T-helper 1 cell (primary cell): ENCODE measurements at regions not wholly inside any gene's neighbourhood (a gene's known extent, or its start where the extent isn't known, plus 50 kb on each side); places are given as distances from the start of the nearest gene placed in this dataset.

Source experiments
- DNase-seq, 5 donors: peaks; one replicate each; pipeline ENCODE4 v3.0.0-alpha.2; 2012 to 2020

GRCh38 chr12:19834592-19834991 lies 395.3 kb downstream of the AEBP2 start:
- DNase-seq: no peak

DNA sequence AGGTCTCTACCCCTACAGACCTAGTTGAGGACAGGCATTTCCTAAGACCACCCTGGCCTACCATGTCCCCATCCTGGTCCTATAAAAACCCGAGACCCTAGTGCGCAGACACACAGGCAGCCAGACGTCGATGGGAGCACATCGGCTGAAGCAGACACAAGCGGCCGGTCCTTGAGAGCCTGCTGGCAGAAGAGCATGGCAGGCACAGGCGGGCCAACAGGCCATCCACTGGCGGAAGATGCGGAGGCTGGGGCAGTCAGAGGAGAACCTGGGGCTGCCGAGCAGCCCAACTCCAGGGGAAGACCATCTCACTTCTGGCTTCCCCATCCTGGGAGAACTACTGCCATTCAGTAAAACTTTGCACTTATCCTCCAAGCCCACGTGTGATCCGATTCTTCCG lies 396.8 kb downstream of the AEBP2 start:
- DNase-seq: no peak

DNA sequence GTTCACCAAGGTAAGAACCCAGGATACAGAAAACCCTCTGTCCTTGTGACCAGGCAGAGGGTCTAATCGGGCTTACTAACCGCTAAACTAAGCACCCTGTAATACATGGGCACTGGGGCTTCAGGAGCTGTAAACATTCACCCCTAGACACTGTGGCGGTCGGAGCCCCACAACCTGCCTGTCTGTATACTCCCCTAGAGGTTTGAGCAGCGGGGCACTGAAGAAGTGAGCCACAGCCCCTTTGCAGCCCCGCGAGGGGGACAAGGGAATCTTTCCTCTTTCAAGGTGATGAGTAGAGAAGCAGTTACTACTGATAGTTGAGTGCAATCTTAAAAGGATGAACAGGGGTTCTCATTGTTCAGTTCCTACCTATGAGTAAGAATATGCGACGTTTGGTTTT lies 397.2 kb downstream of the AEBP2 start:
- no peak for DNase-seq

GRCh38 chr12:19837543-19837942 lies 398.3 kb downstream of the AEBP2 start:
- DNase-seq: no peak

- DNase-seq: no peak
Observed at GRCh38 chr12:19841451-19841850, 402.2 kb downstream of the AEBP2 start.

DNA sequence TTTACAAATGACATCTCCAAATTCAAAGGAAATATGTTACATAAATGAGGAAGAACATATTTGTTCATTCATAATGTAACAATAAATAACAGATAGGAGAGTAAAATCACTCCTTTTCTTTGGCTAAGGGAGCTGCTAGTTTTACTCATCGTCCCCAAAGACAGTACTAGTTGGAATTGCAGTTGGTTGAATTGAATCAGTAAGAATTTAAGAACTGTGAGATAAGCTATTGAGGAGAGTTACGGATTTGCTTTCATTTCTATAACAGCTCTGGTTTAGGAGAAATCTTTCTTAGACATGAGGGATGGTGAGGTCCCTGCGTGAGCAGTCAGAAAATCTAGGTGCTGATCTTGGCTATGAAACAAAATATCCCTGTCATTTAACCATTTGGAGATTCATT lies 402.8 kb downstream of the AEBP2 start:
- no peak for DNase-seq

GRCh38 chr12:19844224-19844623 lies 404.9 kb downstream of the AEBP2 start:
- DNase-seq: no peak

- no peak for DNase-seq
Observed at GRCh38 chr12:19846574-19846973, 407.3 kb downstream of the AEBP2 start.

DNA sequence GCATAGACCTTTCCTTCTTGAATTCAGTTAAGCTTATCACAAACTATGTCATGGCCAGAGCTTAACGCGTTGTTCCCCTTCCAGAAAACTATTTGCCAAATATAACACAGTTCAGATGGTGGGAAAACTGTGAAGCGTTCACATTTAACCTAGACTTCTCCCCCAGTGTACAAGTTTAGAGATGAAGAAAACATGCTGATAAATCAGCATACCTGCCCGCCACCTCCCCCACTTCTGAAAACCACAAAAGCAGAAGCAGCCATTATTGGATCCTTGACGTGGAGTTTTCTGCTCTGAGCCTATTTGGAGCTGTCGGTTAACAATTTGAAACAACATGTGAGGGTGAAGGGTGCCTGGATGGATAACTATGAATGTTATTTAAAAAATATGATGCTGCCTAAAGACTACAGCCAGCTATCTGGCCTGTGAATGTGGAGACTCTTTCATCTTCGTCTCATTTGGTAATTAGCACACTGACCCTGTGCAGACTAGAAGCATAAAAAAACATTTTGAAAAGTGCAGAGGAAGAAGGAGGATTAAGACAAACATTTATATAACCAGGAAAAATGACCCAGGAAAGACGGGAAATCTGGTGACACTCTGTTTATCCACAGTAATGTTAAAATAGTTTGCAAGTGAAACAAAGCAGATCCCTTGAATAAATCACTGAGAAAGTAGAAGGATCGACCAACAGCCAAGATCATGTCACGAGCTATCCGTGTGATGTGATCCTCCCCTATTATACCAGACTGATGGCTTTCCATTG lies 408.2 kb downstream of the AEBP2 start:
- DNase-seq: no peak

DNA sequence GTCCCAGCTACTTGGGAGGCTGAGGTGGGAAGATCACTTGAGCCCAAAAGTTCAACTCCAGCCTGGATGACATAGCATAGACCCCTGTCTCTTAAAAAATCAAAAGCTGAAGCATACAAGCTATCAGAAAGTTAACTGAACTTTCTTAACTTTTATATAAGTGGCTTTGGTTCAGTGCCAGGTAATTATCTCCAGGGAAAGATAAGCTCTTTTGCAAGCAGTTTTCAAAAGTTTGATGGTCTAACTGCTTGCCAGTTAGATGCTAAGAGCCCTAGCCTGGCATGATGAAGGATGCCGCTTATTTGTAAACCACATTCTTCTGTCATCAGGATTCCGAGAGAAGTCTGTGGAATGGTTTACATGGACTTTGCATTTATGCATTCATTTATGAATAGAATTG lies 409.1 kb downstream of the AEBP2 start:
- no peak for DNase-seq

DNA sequence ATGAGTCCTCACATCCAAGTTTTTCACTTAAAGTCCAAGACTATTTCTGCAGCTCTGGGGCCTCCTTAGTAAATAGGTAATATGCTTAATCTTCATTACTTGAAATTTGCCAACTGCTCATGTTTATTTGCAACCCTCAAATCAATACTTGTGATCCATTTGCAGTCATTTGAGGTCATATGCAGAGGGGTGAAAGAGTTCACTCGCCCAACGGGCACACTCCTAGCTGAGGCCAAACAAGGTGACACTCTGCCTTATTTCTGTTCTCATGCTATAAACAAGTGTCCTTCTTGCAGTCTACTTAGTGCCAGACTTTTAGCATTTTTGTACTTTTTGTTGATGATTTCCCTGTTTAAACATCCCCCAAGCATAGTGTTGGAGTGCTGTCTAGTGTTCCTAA lies 409.9 kb downstream of the AEBP2 start:
- DNase-seq: no peak

DNA sequence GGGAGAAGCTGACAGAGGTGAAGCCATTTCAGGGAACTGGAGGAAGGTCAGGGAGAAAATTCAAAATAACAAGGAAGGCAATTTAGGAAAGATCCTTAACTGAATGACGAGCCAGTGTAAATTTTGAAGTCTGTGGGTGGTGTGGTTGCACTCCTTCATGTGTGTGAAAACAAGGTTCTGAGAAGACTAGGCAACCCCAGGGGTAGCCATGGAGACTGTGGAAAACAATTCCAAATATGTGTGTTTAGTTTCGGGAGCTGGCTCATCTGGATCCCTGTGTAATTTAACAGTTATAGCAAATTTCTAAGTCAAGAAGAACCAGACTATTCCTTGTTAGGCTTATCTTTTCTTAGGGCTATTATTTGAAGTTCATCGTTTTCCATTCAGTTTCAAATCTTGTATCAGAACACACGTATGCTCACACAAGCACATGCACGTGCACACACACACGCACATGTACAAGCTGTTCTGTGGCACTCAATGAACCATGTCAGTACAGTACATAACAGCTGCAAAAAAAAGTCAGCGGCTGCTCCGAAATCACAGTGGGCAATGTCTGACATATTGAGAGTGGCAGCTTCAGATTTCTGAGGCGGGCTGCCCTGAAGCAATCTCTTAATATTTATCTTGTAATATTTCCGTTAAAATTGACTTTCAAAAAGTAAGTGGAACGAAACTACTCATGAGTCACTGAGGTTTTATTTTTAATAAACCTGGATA lies 411.2 kb downstream of the AEBP2 start:
- DNase-seq: no peak

DNA sequence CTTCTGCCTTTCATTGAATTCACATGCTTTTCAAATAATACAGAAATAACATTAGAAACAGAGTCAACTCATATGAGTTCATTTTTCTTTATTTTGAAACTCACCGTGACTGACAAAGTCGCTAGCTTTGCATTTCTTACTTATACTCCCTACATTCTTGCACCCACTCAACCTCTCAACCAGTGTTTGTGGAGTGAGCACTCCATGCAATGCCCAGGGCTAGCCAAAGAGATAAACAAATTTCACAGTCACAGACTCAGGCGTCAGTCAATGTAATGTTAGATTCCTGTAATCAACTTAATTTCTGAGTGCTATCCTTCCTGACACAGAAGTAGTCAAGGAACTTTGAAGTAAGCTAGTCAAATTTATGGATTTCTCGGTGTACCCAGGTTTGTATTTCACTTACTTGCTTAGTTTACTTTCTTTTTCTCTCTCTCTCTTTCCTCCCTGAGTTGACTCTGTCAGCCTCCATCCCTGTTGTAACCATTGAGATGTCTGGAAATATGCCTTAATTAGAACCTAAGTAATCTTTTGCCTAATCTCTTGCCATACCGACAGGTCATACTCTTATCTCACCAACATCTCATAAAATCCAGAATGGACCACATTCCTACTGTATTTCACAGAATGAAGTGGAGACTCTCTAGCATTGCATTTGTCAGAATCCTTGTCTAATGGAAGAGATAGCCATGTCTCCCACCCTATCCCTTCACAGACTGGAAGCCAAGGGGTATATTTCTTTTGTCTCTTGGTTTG lies 413.0 kb downstream of the AEBP2 start:
- no peak for DNase-seq

DNA sequence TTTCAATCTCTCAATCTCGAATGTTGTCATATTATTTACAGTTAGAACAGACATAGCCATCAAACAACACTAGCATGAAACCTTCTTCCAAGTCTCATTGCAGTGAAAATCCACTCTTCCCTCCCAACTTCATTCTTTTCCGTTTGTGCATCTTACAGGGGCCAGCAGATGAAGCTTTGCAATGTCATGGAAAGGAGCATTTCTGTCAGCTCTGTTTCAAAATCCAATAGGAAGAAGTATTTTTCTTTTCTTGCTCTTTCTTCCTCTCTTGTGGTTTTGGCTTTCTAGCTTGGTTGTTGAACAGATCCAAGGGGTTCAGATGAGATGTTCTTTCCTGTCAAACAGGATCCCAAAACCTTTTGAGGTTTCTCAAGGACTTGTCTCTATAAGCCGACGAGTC lies 416.6 kb downstream of the AEBP2 start:
- DNase-seq: no peak

DNA sequence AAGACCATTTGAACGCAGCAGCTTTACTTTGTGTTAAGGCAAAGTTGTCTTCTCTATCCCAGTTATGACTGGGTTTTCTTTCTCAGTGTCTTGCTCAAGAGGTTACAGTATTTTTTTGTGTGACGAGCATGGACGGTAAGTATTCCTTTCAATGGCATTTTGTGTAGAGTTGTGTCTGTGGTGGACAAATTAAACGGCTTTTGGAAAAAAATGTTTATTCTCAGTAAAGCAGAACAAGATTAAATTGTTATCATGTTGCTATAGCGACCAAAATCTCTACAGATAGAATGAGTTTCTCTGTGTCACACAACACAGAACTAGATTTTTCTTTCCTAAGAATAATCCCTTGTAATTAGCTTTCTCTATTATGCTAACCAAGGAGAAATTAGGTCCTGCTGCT lies 417.1 kb downstream of the AEBP2 start:
- no peak for DNase-seq

DNA sequence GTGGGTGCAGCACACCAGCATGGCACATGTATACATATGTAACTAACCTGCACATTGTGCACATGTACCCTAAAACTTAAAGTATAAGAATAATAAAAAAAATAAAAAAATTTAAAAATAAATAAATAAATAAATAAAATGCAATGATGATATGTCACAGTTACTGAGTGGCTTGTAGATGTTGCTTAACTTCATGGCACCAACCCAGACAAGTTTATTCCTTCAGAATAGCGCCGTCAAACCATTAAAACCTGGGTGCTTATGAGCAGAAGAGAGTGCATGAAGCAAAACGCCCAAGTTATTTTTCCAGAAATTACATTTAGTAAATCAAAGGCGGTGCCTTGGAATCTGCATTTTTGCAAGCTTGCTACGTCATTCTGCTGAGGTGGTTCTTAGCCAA lies 417.9 kb downstream of the AEBP2 start:
- DNase-seq: no peak

DNA sequence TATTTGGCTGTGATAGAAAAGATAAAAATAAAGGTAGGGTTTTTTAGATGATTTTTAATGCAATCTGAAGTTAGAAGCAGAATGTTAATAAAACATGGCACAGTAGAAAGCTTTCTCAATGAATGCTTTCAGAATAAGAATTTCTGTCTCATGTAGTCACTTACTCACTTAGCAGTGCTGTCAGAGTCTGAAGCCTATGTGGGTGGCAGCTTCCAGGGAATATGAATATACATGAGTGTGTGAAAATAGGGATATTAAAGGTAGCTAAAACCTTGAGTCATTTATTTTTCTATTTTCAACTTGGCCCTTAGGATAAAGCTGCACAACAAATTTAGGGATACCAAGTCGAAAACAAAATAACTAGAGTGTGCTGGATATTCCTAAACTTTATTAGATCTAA lies 427.9 kb downstream of the AEBP2 start:
- DNase-seq: no peak

DNA sequence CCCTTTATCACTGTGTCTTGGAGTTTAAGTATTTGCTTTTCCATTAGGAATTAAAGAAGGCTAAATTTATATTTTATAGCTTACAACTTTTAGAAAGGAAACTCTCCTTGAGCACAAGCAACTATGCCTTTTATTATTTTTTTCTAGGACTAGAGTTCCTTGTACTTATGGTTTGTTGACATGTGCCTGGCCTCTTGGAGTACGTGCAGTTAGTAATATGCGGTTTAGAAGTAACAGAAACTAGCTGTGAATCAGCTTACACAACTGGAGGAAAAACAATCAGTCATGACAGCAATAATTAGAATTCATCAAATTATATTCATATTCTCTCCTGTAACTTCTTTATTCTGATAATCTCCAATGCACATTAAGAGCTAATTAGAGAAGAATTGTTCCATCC lies 428.7 kb downstream of the AEBP2 start:
- no peak for DNase-seq

DNA sequence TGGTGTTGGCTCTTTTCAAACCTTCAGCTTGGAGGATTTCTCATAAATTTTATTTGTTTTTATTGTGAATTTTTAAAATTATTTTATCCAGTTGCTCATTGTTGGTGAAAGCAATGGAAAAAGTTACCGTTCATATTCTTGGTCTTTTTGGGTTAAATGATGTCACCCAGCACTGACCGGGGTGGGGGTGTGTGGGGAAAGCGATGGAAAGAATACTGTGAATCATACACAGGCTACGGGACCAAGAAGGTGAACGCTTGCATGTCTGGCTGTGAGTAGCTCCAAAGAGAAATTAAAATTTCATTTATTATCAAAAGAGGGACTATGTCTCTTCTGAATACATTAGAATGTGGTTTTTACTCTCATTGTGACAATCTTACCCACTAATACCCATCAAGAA lies 430.1 kb downstream of the AEBP2 start:
- DNase-seq: no peak

- no peak for DNase-seq
Observed at GRCh38 chr12:19872621-19873540, 433.6 kb downstream of the AEBP2 start.

DNA sequence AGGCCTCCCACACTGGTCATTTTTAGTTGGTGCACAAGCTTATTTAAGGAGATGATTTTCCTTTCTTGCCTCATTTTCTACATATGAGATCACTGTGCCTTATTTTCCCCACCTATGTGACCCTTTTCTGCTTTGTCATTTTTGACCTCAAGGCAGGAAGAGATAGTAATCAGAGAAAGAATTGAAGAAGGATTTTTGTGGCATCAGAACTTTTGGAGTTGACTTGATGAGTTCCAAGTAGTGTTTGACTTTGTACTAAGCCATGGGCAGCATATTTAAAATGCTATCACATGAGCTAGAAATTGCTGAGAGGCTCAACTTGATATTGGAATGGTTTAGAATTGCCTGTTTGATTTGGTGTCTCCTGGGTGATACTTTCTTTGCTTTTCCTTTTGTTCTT lies 440.8 kb downstream of the AEBP2 start:
- DNase-seq: no peak

DNA sequence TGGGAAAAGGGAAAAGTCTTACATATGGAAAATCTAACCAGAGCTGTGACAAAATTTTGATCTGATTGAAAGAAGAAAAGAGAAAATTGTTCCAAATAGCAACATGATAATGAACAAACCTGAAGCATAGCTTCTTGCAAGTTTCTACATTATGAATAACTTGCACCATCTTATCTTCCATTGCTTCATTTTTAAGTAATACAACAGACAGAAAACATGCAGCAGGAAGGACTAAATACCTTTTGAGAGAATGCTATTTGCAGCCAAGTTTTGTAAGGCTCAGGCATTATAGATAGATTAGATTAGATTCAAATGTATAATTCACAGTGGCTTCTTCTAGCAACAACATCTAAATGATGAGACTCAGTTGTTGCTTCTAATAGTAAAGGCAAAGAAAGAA lies 441.4 kb downstream of the AEBP2 start:
- DNase-seq: no peak

DNA sequence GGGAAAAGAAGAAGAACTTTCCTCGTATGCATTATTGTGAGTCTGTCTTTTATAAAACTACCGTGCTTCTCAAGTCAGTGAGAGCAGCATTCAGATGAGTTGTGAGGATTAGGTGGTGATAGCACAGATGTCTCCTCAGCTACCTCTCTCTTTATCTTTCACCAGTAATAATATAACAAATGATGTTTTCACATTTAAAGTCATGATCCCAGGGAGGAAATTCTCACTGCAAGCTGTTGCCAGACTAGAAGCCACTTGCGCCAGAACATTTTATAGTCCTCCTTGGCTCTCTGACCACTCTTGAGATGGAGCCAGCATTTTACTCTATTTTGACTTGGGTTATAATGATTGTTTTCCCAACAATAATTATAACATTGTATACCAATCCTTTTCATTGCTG lies 443.1 kb downstream of the AEBP2 start:
- DNase-seq: no peak
